ENCODE measurements at regions not wholly inside any gene's neighbourhood (a gene's known extent, or its start where the extent isn't known, plus 50 kb on each side); places are given as distances from the start of the nearest gene placed in this dataset.

GRCh38 chr5:152717393-152717792 is 312.3 kb upstream of the NMUR2 start:
- TF ChIP-seq CTCF (IDR thresholded peaks at IDR 0.05; ENCODE audit: insufficient read depth, low read length) (no peak), POLR2AphosphoS5 (IDR thresholded peaks at IDR 0.05; ENCODE audit: low read depth) (no peak), REST (IDR thresholded peaks at IDR 0.05; ENCODE audit: insufficient replicate concordance, low read depth) (no peak)
